A673 (cell line): ENCODE measurements at regions not wholly inside any gene's neighbourhood (a gene's known extent, or its start where the extent isn't known, plus 50 kb on each side); places are given as distances from the start of the nearest gene placed in this dataset.

Source experiments
- BruUV-seq: library from RNA; stranded (reverse); fragments of 400-500 nt; replicated peaks from 2 replicates; lab custom pipeline; 2021; lab: Mats Ljungman, UMichigan
- CTCF ChIA-PET: fragments of 300-600 bp; sonication (Branson Sonifier 250); formaldehyde crosslinking; loops from one replicate; lab custom pipeline; 2022; ENCODE audit warnings: antibody characterized with exemption; lab: Charles Lee
- POLR2A ChIA-PET: fragments of 300-600 bp; sonication (Branson Sonifier 250); formaldehyde crosslinking; loops from one replicate; lab custom pipeline; 2022; ENCODE audit warnings: antibody characterized with exemption; ENCODE audit not compliant: low non-redundant PET; lab: Charles Lee
- DNase-seq: peaks from one replicate; pipeline ENCODE4 v3.0.0-alpha.2; 2015; ENCODE audit warnings: low spot score
- H3K27ac ChIP-seq: fragments of 200-600 bp; sonication (generic); 2 replicates; pipeline ENCODE4 v1.5.1; 2016; ENCODE audit warnings: mixed run types, low read depth, mild to moderate bottlenecking, mixed read lengths, antibody characterized with exemption, low read length; ENCODE audit not compliant: poor library complexity, severe bottlenecking
- H3K27me3 ChIP-seq: fragments of 200-600 bp; sonication (generic); replicated peaks from 2 replicates; pipeline ENCODE4 v1.6.1; 2017; ENCODE audit warnings: mixed run types, low read depth, mild to moderate bottlenecking, mixed read lengths, antibody characterized with exemption, low read length; ENCODE audit not compliant: insufficient read depth, poor library complexity
- H3K36me3 ChIP-seq: fragments of 200-600 bp; sonication (generic); 2 replicates; pipeline ENCODE4 v1.6.1; 2016; ENCODE audit warnings: mixed run types, mild to moderate bottlenecking, mixed read lengths, antibody characterized with exemption, low read length; ENCODE audit not compliant: insufficient read depth, poor library complexity, severe bottlenecking
- H3K4me1 ChIP-seq: fragments of 200-600 bp; sonication (generic); 2 replicates; pipeline ENCODE4 v1.6.1; 2017; ENCODE audit warnings: mixed run types, mild to moderate bottlenecking, mixed read lengths, antibody characterized with exemption, low read length; ENCODE audit not compliant: insufficient read depth, poor library complexity, severe bottlenecking
- H3K4me3 ChIP-seq: fragments of 200-600 bp; sonication (generic); 2 replicates; pipeline ENCODE4 v1.5.1; 2016; ENCODE audit warnings: low read depth, mixed run types, mild to moderate bottlenecking, mixed read lengths, low read length; ENCODE audit not compliant: poor library complexity, severe bottlenecking
- H3K9me3 ChIP-seq: fragments of 200-600 bp; sonication (generic); 2 replicates; pipeline ENCODE4 v1.6.1; 2016; ENCODE audit warnings: mixed run types, low read depth, mild to moderate bottlenecking, mixed read lengths, antibody characterized with exemption, low read length; ENCODE audit not compliant: poor library complexity, severe bottlenecking
- EZH2 ChIP-seq: fragments of 200-600 bp; sonication (generic); IDR thresholded peaks from 2 replicates; pipeline ENCODE4 v1.6.1; 2017; ENCODE audit warnings: borderline replicate concordance, low read depth, mild to moderate bottlenecking, mixed read lengths, antibody characterized with exemption, low read length; ENCODE audit not compliant: poor library complexity, severe bottlenecking
- intact Hi-C: fragments of 100-400 bp; cut with micrococcal nuclease; formaldehyde crosslinking; loops from one replicate; pipeline ENCODE4 v1.10.0; 2022; ENCODE audit not compliant: unreplicated experiment
- TF ChIP-seq, protein P1 (sequence below): fragments of 300-800, 200-600 bp; sonication (generic); conservative IDR thresholded peaks from 2 replicates; pipeline ENCODE4 v1.5.1; 2017; ENCODE audit warnings: low read depth, mild to moderate bottlenecking, antibody characterized with exemption, low read length, moderate library complexity, mixed read lengths

DNA sequence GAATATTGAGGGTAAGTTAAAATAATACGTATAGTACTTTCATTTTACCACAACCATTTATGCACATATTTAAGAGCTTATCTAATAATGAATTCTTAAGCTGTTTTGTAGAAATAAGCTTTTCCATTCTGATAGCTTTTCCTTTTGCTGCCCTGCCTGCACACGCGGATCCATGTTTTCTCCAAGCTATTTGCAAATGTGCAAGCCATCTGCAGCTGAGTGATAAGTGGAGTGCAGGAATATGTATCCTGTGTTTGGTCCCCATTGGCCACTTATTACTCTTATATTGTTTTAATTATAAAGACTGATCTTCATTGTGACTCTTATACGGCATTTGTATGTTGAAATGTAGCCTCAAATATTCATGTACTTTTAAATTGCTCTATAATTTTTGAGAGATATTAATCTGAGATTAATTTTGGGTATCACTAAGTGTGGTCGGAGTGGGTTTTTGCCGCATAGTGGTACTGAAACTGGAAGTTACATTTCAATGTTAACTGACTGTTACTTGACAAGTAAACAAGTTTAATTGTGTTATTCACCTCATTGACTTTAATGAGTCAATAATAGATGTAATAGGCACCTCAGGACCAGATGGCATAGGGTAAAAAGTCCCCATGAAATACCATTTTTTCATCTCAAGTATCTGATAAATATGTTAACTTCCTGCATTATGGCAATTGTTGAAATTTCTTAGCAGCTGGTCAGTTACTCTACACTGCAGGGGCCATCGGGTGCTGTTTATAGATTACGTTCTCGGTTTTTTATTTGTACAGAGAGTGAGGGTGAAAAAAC, 1567.4 kb downstream of the EFNB2 start:
- Histone ChIP-seq H3K36me3 (no peaks in the 10 kb centered on the region), H3K9me3 (no peaks in the 10 kb centered on the region), H3K27ac (no peak overlapping the region), H3K27me3 (no peaks in the 10 kb centered on the region), H3K4me1 (no peaks in the 10 kb centered on the region), H3K4me3 (no peak overlapping the region)
- no peak for TF ChIP-seq EZH2
- TF ChIP-seq, protein P1, sequence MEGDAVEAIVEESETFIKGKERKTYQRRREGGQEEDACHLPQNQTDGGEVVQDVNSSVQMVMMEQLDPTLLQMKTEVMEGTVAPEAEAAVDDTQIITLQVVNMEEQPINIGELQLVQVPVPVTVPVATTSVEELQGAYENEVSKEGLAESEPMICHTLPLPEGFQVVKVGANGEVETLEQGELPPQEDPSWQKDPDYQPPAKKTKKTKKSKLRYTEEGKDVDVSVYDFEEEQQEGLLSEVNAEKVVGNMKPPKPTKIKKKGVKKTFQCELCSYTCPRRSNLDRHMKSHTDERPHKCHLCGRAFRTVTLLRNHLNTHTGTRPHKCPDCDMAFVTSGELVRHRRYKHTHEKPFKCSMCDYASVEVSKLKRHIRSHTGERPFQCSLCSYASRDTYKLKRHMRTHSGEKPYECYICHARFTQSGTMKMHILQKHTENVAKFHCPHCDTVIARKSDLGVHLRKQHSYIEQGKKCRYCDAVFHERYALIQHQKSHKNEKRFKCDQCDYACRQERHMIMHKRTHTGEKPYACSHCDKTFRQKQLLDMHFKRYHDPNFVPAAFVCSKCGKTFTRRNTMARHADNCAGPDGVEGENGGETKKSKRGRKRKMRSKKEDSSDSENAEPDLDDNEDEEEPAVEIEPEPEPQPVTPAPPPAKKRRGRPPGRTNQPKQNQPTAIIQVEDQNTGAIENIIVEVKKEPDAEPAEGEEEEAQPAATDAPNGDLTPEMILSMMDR, result no peak
- intact Hi-C loops, result no loop called here
- no peak for DNase-seq
- BruUV-seq, result no TSS peak
- ChIA-PET POLR2A (no interaction called here), CTCF (no interaction called here)

DNA sequence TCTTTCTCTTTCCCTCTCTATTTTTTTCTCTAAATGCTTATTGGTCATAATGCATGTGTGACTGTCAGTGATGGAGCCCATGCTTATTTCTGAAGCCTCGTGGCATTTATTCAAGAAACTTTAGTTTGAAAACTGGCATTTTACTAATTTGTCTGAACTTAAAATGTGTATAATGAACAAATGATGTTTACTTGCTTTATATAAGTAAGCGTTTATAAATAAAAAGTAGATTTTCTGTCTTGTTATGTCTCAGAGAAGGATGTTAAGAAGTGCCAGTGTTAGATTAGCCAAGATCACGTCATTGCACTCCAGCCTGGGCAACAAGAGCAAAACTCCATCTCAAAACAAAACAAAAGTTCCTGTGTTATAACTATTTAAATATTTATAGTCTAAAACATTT, 1568.1 kb downstream of the EFNB2 start:
- Histone ChIP-seq H3K36me3 (no peaks in the 10 kb centered on the region), H3K9me3 (no peaks in the 10 kb centered on the region), H3K4me3 (no peak overlapping the region), H3K4me1 (no peaks in the 10 kb centered on the region), H3K27ac (no peak overlapping the region), H3K27me3 (no peaks in the 10 kb centered on the region)
- POLR2A ChIA-PET, result no interaction called here
- CTCF ChIA-PET, result no interaction called here
- BruUV-seq, result no TSS peak
- TF ChIP-seq EZH2, result no peak
- intact Hi-C loops, result no loop called here
- no peak for DNase-seq

DNA sequence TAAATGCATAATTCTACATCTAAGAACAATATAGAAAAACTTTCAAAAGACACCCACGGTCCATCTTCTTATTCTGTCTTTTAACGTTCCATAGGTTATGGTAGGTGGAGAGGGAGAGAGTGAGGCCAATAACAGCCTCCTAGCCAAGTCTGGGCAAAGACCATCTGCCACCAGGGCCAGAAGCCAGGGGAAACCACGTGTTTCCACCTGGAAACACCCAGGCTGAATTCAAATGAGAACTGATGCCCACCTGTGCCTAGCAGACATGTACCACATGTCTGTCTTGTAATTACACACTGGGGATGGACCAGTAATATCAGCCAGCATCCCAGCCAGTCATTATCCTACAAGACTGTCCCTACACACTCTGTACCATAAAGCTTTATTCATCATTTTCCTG, 1573.1 kb downstream of the EFNB2 start:
- H3K36me3 ChIP-seq, result no peaks in the 10 kb centered on the region
- ChIA-PET CTCF (no interaction called here), POLR2A (no interaction called here)
- no peak for DNase-seq
- no peak for TF ChIP-seq EZH2
- TF ChIP-seq, protein P1, result no peak
- H3K9me3 ChIP-seq, result peaks cover 6% of the 10 kb centered on the region
- H3K4me3 ChIP-seq, result no peak overlapping the region
- no peaks in the 10 kb centered on the region for H3K4me1 ChIP-seq
- H3K27ac ChIP-seq, result no peak overlapping the region
- no TSS peak for BruUV-seq
- no peaks in the 10 kb centered on the region for H3K27me3 ChIP-seq
- intact Hi-C loops, result no loop called here

DNA sequence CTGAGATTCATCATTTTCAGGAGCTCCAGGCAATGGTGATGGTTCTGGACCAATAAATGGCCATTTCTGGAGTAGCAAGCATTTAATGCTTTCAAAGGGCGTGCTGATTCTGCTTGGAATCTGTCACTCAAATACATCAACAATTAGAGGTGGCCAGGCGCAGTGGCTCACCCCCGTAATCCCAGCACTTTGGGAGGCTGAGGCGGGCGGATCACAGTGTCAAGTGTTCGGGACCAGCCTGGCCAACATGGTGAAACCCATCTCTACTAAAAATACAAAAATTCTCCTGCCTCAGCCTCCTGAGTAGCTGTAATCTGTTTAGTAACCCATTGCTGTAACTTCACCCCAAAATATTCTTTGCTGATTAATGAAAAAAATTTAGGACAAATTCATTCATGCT, 1574.2 kb downstream of the EFNB2 start:
- CTCF ChIA-PET, result no interaction called here
- H3K27me3 ChIP-seq, result no peaks in the 10 kb centered on the region
- no peaks in the 10 kb centered on the region for H3K4me1 ChIP-seq
- H3K36me3 ChIP-seq, result no peaks in the 10 kb centered on the region
- peaks cover 6% of the 10 kb centered on the region for H3K9me3 ChIP-seq
- POLR2A ChIA-PET, result no interaction called here
- BruUV-seq, result no TSS peak
- intact Hi-C loops, result no loop called here
- no peak for DNase-seq
- H3K27ac ChIP-seq, result no peak overlapping the region
- no peak overlapping the region for H3K4me3 ChIP-seq
- TF ChIP-seq, protein P1, result no peak
- TF ChIP-seq EZH2, result no peak
